HG03159 (cell line): ENCODE measurements at regions not wholly inside any gene's neighbourhood (a gene's known extent, or its start where the extent isn't known, plus 50 kb on each side); places are given as distances from the start of the nearest gene placed in this dataset.

Experiments
- ATAC-seq: cut with Tn5 transposase; IDR thresholded peaks from one replicate; pipeline ENCODE4 v1.9.1; 2021; ENCODE audit warnings: mild to moderate bottlenecking, moderate library complexity; ENCODE audit not compliant: unreplicated experiment

GRCh38 chr3:67897351-67898336 lies 243.2 kb upstream of the SUCLG2 start:
- ATAC-seq, result no peak

- ATAC-seq, result no peak
These were observed 241.7 kb upstream of the SUCLG2 start for GRCh38 chr3:67896130-67896529.

- ATAC-seq, result no peak
These were observed 240.1 kb upstream of the SUCLG2 start for GRCh38 chr3:67894510-67894909.

- ATAC-seq, result no peak
These were observed 229.9 kb upstream of the SUCLG2 start for GRCh38 chr3:67884345-67884744.

GRCh38 chr3:67883766-67884165 lies 229.4 kb upstream of the SUCLG2 start:
- ATAC-seq, result no peak

- ATAC-seq, result no peak
These were observed 228.6 kb upstream of the SUCLG2 start for GRCh38 chr3:67882981-67883380.

GRCh38 chr3:67876261-67876660 lies 221.8 kb upstream of the SUCLG2 start:
- ATAC-seq, result no peak

GRCh38 chr3:67875858-67876257 lies 221.4 kb upstream of the SUCLG2 start:
- ATAC-seq, result no peak

- no peak for ATAC-seq
These were observed 220.9 kb upstream of the SUCLG2 start for GRCh38 chr3:67875338-67875737.

GRCh38 chr3:67870477-67870876 lies 216.1 kb upstream of the SUCLG2 start:
- no peak for ATAC-seq

GRCh38 chr3:67866571-67866970 lies 212.2 kb upstream of the SUCLG2 start:
- no peak for ATAC-seq

GRCh38 chr3:67864587-67865183 lies 210.3 kb upstream of the SUCLG2 start:
- ATAC-seq, result no peak

GRCh38 chr3:67863869-67864268 lies 209.5 kb upstream of the SUCLG2 start:
- no peak for ATAC-seq

GRCh38 chr3:67860429-67860828 lies 206.0 kb upstream of the SUCLG2 start:
- no peak for ATAC-seq

GRCh38 chr3:67858492-67858891 lies 204.1 kb upstream of the SUCLG2 start:
- no peak for ATAC-seq

GRCh38 chr3:67856718-67857117 lies 202.3 kb upstream of the SUCLG2 start:
- no peak for ATAC-seq

- ATAC-seq, result no peak
These were observed 200.3 kb upstream of the SUCLG2 start for GRCh38 chr3:67854663-67855062.

GRCh38 chr3:67853520-67853919 lies 199.1 kb upstream of the SUCLG2 start:
- ATAC-seq, result no peak

GRCh38 chr3:67848299-67848698 lies 193.9 kb upstream of the SUCLG2 start:
- ATAC-seq, result no peak

GRCh38 chr3:67846166-67846565 lies 191.8 kb upstream of the SUCLG2 start:
- no peak for ATAC-seq

GRCh38 chr3:67832817-67833216 lies 178.4 kb upstream of the SUCLG2 start:
- ATAC-seq, result no peak

GRCh38 chr3:67831262-67831661 lies 176.8 kb upstream of the SUCLG2 start:
- no peak for ATAC-seq
